Bronchial epithelial cell (primary cell): ENCODE measurements at regions not wholly inside any gene's neighbourhood (a gene's known extent, or its start where the extent isn't known, plus 50 kb on each side); places are given as distances from the start of the nearest gene placed in this dataset.

Experiments
- DNase-seq: peaks from one replicate; pipeline ENCODE4 v3.0.0-alpha.2; 2010; ENCODE audit warnings: low read depth
- FAIRE-seq: peaks from 2 replicates; lab custom pipeline; 2011; peaks lifted over from hg19 to GRCh38; lab: Jason Lieb, UNC
- H3K27me3 ChIP-seq: 2 replicates; pipeline ENCODE4 v1.5.1; 2011; ENCODE audit warnings: low read length; ENCODE audit not compliant: control insufficient read depth, insufficient read depth
- H3K36me3 ChIP-seq: 2 replicates; pipeline ENCODE4 v1.5.1; 2011; ENCODE audit warnings: low read length; ENCODE audit not compliant: control insufficient read depth, insufficient read depth
- H3K4me3 ChIP-seq: 2 replicates; pipeline ENCODE4 v1.5.1; 2011; ENCODE audit warnings: mild to moderate bottlenecking, low read depth, low read length, control low read depth
- TF ChIP-seq, protein P1 (sequence below): IDR thresholded peaks from 2 replicates; pipeline ENCODE4 v1.5.1; 2011; ENCODE audit warnings: mild to moderate bottlenecking, moderate library complexity, low read length, control low read depth, inconsistent platforms; ENCODE audit not compliant: insufficient read depth, severe bottlenecking

DNA sequence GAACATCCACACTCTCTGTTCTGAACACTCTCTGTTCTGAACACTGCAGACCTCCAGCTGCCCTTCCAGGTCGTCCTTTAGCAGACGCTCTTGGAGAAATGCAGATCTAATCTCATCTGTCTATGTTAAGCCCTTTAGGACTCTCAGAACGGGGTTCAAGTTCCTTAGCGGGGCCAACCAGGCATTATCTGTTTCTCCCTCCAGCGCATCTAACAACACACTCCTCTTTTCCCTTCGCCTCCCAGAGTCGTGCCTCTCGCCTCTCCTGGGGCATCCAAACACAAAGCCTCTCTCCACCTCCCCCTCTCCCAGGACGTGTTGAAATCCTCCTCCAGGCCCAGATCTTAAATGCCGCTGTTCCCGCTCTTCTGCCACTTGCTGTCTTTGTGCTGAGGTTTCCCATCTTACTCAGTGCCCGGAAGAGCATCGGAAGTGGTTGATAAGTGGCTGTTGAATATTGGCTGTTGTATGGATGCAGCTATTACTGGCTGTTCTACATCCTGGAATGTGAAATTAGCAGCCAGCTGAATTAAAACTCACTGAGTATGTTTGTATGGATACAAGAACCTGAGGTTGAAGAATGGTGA lies 108.4 kb upstream of the GGTLC1 start:
- no peak for FAIRE-seq
- Histone ChIP-seq H3K4me3 (no peak overlapping the region), H3K27me3 (no peaks in the 10 kb centered on the region), H3K36me3 (no peaks in the 10 kb centered on the region)
- TF ChIP-seq, protein P1, sequence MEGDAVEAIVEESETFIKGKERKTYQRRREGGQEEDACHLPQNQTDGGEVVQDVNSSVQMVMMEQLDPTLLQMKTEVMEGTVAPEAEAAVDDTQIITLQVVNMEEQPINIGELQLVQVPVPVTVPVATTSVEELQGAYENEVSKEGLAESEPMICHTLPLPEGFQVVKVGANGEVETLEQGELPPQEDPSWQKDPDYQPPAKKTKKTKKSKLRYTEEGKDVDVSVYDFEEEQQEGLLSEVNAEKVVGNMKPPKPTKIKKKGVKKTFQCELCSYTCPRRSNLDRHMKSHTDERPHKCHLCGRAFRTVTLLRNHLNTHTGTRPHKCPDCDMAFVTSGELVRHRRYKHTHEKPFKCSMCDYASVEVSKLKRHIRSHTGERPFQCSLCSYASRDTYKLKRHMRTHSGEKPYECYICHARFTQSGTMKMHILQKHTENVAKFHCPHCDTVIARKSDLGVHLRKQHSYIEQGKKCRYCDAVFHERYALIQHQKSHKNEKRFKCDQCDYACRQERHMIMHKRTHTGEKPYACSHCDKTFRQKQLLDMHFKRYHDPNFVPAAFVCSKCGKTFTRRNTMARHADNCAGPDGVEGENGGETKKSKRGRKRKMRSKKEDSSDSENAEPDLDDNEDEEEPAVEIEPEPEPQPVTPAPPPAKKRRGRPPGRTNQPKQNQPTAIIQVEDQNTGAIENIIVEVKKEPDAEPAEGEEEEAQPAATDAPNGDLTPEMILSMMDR, result no peak
- DNase-seq, result no peak

DNA sequence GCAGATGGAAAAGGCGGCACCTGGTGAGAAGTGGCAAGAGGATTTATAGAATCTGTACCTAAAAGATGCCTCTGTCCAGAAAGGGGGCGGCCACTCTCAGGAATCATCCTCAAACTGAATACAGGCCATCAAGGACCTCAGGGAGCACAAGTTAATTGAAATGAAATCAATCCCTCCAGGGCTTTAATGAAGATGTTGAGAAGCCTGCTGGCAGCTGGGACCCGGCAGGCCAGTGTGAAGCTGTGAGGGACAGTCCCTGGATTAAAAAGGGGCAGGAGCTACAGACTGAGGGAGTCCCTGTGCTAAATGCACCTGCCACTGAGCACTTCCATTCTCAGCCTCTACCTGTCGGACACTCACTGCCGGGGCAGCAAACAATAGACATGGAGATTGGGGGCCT lies 107.7 kb upstream of the GGTLC1 start:
- TF ChIP-seq, protein P1, result no peak
- FAIRE-seq (no peak), DNase-seq (no peak)
- H3K4me3 ChIP-seq, result no peak overlapping the region
- H3K27me3 ChIP-seq, result no peaks in the 10 kb centered on the region
- H3K36me3 ChIP-seq, result no peaks in the 10 kb centered on the region

DNA sequence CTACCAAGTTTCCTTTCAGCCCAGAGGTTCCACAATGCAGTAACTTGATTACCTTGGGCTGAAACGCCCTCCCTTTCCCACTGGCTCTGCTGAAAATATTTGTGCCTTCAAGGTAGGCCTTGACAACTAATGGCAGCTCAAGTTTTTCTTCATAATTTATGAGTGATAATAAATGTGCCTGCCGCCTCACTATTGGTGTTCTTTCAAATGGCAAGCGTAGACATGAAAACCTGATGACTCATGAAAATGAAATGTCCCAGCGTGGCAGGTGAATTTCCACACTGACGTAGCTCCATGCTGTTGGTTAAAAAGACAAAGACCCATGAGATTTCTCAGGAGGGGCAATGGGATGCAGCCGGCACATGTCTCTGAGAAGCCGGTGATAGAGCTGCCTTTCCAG lies 107.2 kb upstream of the GGTLC1 start:
- Histone ChIP-seq H3K27me3 (no peaks in the 10 kb centered on the region), H3K4me3 (no peak overlapping the region), H3K36me3 (no peaks in the 10 kb centered on the region)
- FAIRE-seq (no peak), DNase-seq (peak; percentile 94)
- TF ChIP-seq, protein P1, result no peak

DNA sequence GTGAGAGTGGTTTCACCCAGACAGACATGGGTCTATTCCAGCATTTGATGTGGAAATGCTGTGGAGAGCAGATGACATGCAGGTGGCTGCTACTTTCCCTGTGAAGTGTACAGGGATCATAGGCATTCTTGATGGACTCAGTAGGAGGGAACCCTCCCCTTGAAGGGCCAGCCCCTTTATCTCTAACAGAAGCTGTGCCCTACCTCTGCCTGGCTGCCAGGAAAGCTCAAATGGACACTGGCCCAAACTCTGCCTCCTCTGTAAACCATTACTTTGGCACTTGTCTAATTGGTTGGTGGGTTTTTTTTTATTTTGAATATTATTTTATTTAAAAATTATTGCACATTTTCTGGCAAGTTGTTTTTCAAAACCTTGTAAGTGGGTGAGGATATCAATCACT lies 106.7 kb upstream of the GGTLC1 start:
- FAIRE-seq (no peak), DNase-seq (no peak)
- no peaks in the 10 kb centered on the region for H3K36me3 ChIP-seq

DNA sequence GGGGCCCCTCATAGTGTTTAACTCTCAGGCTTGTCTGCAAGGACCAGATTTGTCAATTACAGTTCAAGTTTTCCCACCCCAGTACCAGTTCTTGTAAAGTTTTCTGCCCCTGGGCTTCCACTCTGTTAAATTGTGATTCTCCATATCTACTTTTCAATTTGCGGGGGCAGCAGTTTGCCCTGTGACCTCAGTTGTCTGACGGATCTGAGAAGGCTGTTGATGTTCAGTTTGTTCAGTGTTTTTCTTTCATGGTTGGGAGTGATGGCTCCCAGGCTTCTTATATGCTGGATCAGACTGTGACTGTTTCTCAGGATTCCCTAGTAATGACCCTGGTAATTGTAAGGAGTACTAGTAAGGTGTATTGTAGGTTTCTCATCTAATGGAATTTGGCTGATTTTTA lies 101.0 kb upstream of the GGTLC1 start:
- Histone ChIP-seq H3K27me3 (no peaks in the 10 kb centered on the region), H3K4me3 (no peak overlapping the region), H3K36me3 (no peaks in the 10 kb centered on the region)
- no peak for FAIRE-seq
- TF ChIP-seq, protein P1, result no peak
- no peak for DNase-seq

More for the DNA sequence above, 106.7 kb upstream of the GGTLC1 start:
- Histone ChIP-seq H3K27me3 (no peaks in the 10 kb centered on the region), H3K4me3 (no peak overlapping the region)
- TF ChIP-seq, protein P1, result no peak

DNA sequence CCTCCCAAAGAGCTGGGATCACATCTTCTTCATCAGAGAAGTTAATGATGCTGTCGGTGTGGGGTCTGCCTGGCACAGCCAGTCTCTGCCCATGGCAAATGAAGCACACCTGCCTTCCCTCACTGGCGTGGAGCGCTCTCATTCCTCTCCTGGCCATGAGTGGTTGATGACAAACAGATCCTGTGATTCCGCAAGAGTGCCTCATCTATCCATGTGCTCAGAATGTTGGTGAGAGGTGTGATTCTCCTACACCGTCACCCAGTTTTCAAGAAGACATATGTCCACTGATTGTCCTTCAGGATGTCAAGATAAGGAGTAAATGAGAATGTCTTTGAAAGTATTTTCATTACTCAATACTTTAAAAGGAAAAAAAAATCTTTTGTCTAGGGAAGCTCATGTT lies 97.5 kb upstream of the GGTLC1 start:
- no peaks in the 10 kb centered on the region for H3K27me3 ChIP-seq
- DNase-seq (peak; percentile 35), FAIRE-seq (no peak)
- TF ChIP-seq, protein P1, result no peak
- H3K4me3 ChIP-seq, result no peak overlapping the region
- H3K36me3 ChIP-seq, result no peaks in the 10 kb centered on the region
